IPS-15b (cell line): ENCODE measurements at regions not wholly inside any gene's neighbourhood (a gene's known extent, or its start where the extent isn't known, plus 50 kb on each side); places are given as distances from the start of the nearest gene placed in this dataset.

ENCODE experiments used
- H3K27me3 ChIP-seq: one replicate; pipeline ENCODE4 v1.6.1; 2013; ENCODE audit warnings: low read length; ENCODE audit not compliant: control insufficient read depth, insufficient read depth
- H3K36me3 ChIP-seq: one replicate; pipeline ENCODE4 v1.6.1; 2013; ENCODE audit warnings: low read length; ENCODE audit not compliant: control insufficient read depth, insufficient read depth
- H3K4me1 ChIP-seq: one replicate; pipeline ENCODE4 v1.6.1; 2013; ENCODE audit warnings: mild to moderate bottlenecking, low read length; ENCODE audit not compliant: control insufficient read depth, insufficient read depth
- H3K4me3 ChIP-seq: one replicate; pipeline ENCODE4 v1.5.1; 2013; ENCODE audit warnings: low read depth, low read length
- H3K9ac ChIP-seq: one replicate; pipeline ENCODE4 v1.6.1; 2013; ENCODE audit warnings: low read depth, mild to moderate bottlenecking, low read length
- H3K9me3 ChIP-seq: one replicate; pipeline ENCODE4 v1.6.1; 2013; ENCODE audit warnings: mild to moderate bottlenecking, low read length; ENCODE audit not compliant: control insufficient read depth, insufficient read depth

DNA sequence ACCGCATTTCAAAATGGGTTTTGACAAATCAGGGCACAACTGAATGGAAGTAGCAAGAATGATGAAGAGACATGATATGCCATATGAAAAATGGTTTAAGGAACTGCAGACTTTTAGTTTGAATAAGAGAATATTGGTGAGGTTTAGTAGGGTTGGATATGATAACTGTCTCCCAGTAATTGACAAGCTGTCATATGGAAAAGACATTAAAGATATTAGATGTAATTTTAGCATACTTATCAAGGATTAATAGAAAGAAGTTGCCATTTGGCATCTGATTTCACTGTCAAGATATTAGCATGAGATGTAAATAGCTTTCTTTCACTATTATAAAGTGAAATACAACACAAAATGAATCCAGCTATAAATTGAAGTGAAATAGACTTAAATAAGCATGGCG, 169.0 kb upstream of the MPDZ start:
- Histone ChIP-seq H3K4me1 (peaks cover 7% of the 10 kb centered on the region), H3K9me3 (no peaks in the 10 kb centered on the region), H3K27me3 (no peaks in the 10 kb centered on the region), H3K36me3 (no peaks in the 10 kb centered on the region), H3K4me3 (no peak overlapping the region), H3K9ac (no peak overlapping the region)

DNA sequence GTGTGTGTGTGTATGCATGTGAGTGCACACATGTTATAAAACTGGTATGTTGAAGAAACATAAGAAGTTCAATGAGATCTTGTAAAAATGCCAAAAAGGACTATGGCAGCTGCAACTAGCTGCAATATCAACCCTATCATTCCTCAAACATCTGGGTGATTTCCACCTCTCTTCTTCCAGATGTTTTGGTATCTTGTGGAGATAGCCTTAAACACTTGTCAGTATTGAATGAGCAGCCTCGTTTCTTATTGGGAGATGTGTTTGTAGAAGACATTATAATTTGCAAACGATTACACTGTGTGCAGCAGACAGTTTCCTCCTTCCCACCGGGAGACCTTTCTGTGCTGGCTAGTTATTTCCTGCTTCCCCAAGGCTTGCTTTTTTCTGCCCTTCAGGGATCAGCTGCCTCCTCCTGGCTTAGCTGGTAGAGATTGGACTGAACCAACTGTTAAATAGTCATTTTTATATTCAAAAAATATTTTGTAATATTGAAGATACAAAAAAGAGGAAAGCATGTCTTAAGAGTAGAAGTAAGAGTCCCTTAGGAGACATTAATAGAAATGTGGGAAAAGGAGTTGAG, 168.4 kb upstream of the MPDZ start:
- no peak overlapping the region for H3K4me3 ChIP-seq
- H3K27me3 ChIP-seq = no peaks in the 10 kb centered on the region
- peaks cover 7% of the 10 kb centered on the region for H3K4me1 ChIP-seq
- no peaks in the 10 kb centered on the region for H3K36me3 ChIP-seq
- no peaks in the 10 kb centered on the region for H3K9me3 ChIP-seq
- no peak overlapping the region for H3K9ac ChIP-seq

DNA sequence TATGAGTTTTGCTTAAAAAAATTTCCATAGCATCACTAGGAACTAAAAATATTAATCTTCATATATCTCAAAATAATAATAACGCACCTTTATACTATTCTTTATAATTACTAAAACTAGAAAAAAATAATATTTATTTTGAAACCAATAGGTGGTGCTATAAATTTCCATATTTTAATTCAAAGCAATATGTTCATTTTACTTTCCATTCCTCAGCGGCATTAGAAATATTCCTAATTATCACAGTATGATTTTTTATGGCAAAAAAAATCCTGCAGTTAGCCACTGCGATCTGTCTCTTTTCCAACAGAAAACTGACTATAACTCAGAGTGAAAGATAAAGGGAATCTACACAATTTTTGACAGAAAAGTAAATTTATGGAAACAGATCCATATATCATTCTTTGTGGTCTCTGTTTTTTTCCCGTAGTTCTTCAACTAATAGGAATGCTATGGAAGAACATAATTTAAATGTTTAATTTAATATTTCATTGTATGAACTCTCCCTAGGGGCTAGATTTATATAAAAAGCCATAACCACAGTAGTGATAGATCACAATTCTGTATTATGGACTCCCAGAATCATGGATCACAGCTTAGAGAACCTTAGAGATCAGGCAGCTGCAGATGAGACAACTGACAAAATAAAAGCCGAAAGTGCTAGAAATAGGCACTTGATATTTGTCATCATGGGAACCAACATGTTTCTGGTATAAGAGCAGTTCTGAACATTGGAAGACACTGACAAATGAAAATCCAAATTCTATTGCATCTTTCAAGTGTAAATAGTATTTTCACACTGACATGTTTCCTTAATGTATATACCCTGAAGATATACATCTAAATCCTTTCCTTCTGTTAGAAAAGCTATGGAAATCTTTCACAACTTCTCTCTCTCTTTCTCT, 167.7 kb upstream of the MPDZ start:
- Histone ChIP-seq H3K4me1 (peaks cover 7% of the 10 kb centered on the region), H3K36me3 (no peaks in the 10 kb centered on the region), H3K9ac (no peak overlapping the region), H3K4me3 (no peak overlapping the region), H3K27me3 (no peaks in the 10 kb centered on the region), H3K9me3 (no peaks in the 10 kb centered on the region)

- Histone ChIP-seq H3K27me3 (no peaks in the 10 kb centered on the region), H3K4me3 (no peak overlapping the region), H3K36me3 (no peaks in the 10 kb centered on the region), H3K9me3 (no peaks in the 10 kb centered on the region), H3K9ac (no peak overlapping the region), H3K4me1 (peaks cover 7% of the 10 kb centered on the region)
Measured at GRCh38 chr9:13446286-13446937, 166.9 kb upstream of the MPDZ start.

DNA sequence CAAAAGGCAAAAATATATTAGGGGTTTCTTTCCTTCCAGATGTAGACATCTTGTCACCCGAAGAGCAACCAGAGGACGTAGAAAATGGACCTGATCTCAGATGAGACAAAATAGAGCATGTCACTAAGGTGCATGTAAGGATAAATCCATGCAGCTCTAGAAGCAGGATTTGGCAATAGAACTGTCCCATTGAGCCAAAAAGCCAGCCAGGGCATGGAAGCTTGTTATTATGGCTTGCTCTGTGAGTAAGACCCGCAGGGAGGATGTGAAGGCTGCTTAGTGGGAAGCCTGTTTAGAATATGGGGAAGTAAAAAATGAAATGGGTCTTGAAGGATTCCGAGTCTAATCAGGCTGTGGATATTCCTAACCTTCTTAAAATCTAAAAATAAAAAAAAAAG, 165.6 kb upstream of the MPDZ start:
- no peaks in the 10 kb centered on the region for H3K27me3 ChIP-seq
- H3K4me1 ChIP-seq = peaks cover 7% of the 10 kb centered on the region
- H3K4me3 ChIP-seq = no peak overlapping the region
- H3K9me3 ChIP-seq = no peaks in the 10 kb centered on the region
- H3K36me3 ChIP-seq = no peaks in the 10 kb centered on the region
- no peak overlapping the region for H3K9ac ChIP-seq

DNA sequence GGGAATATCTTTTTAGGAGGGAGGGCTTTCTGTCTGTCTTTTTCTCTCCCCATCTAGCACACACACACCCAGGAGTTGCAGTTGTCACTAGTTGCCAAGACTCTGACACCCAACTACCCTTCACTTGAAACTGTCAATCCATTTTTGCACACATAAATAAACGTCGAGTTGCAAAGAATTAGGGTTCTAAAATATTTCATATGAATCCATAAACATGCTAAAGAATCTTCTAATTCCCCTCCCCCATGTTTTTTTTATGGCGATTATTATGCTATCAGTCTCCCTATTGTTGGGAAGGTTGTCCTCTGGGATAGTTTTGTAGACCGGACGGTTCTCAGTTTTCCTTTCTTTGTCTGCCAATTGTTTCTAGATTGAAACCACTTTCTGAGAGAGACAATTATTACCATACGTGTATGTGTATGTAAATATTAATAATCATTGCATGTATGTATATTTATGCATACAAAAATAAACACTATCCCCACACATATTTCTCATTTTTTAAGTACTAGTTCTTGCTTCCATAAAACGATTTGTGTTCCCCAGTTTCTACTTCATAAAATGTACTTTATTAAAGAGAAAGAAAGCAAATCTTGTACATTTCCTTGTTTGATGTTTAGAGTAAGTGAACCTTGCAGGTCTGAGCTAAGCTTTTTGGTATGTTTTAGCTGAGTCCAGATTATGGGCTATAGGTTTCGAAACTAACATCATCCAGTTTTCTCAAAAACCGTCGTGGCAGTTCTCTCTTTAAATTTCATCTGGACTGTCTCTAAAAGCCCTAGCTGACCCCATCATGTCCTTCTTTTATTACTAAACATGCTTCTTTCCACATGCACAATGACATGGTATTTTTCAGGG, 165.0 kb upstream of the MPDZ start:
- Histone ChIP-seq H3K4me3 (no peak overlapping the region), H3K27me3 (no peaks in the 10 kb centered on the region), H3K4me1 (peaks cover 7% of the 10 kb centered on the region), H3K9me3 (no peaks in the 10 kb centered on the region), H3K36me3 (no peaks in the 10 kb centered on the region), H3K9ac (no peak overlapping the region)

GRCh38 chr9:13443346-13444244, 164.1 kb upstream of the MPDZ start:
- Histone ChIP-seq H3K36me3 (no peaks in the 10 kb centered on the region), H3K4me1 (peaks cover 7% of the 10 kb centered on the region), H3K4me3 (no peak overlapping the region), H3K27me3 (no peaks in the 10 kb centered on the region), H3K9me3 (no peaks in the 10 kb centered on the region), H3K9ac (no peak overlapping the region)

GRCh38 chr9:13439685-13440476, 160.4 kb upstream of the MPDZ start:
- no peak overlapping the region for H3K4me3 ChIP-seq
- no peaks in the 10 kb centered on the region for H3K27me3 ChIP-seq
- no peaks in the 10 kb centered on the region for H3K9me3 ChIP-seq
- H3K9ac ChIP-seq = no peak overlapping the region
- no peaks in the 10 kb centered on the region for H3K36me3 ChIP-seq
- H3K4me1 ChIP-seq = peaks cover 7% of the 10 kb centered on the region

DNA sequence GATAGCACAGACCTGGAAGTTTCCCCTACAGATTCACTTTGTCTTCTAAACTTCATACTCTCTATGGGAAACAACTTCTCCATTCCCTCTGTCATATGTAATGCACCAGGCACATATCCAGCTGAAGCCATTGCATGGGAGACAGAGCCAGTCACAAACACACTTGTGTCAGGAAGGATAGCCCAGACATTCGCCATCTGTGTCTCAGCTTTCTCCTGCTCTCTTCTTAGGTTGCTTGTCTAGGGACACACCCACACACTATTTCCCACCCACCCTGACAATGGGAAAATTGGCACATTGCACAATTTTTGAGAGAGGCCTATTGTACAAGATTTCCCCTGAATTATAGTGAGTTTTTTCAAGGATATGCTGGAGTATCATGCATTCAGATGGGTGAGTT, 158.4 kb upstream of the MPDZ start:
- H3K9ac ChIP-seq = no peak overlapping the region
- no peak overlapping the region for H3K4me3 ChIP-seq
- no peaks in the 10 kb centered on the region for H3K36me3 ChIP-seq
- H3K4me1 ChIP-seq = no peaks in the 10 kb centered on the region
- H3K27me3 ChIP-seq = no peaks in the 10 kb centered on the region
- no peaks in the 10 kb centered on the region for H3K9me3 ChIP-seq

DNA sequence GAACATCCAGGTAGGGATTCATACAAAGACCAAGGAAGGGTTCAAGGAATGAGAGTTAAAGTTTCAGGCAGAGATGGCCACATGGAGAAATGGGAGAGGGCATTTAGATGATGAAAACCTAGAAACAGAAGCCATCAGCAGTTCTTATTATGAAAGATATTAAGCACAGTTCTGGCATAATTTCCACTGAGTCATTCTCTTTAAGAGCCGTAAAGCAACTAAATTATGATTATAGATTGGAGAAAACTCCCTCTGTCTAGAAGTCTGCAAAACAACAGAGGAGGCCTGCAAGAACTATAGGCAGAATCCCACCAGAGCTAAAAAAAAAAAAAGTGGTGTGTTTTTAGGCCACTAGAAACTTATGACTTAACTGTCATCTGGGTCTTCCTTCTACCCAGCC, 157.1 kb upstream of the MPDZ start:
- Histone ChIP-seq H3K27me3 (no peaks in the 10 kb centered on the region), H3K9ac (no peak overlapping the region), H3K36me3 (no peaks in the 10 kb centered on the region), H3K4me3 (no peak overlapping the region), H3K9me3 (no peaks in the 10 kb centered on the region), H3K4me1 (peaks cover 2% of the 10 kb centered on the region)
